B cell (primary cell): ENCODE measurements at regions not wholly inside any gene's neighbourhood (a gene's known extent, or its start where the extent isn't known, plus 50 kb on each side); places are given as distances from the start of the nearest gene placed in this dataset.

ENCODE experiments used
- EZH2 ChIP-seq: IDR thresholded peaks from 2 replicates; pipeline ENCODE4 v1.6.1; 2012; ENCODE audit warnings: borderline replicate concordance, low read depth, mild to moderate bottlenecking, moderate library complexity, low read length; ENCODE audit not compliant: insufficient read depth, poor library complexity, severe bottlenecking
- TF ChIP-seq, protein P1 (sequence below): fragments of 200-600 bp; IDR thresholded peaks from one replicate; pipeline ENCODE4 v1.8.0; 2022; ENCODE audit warnings: antibody characterized with exemption, mild to moderate bottlenecking

DNA sequence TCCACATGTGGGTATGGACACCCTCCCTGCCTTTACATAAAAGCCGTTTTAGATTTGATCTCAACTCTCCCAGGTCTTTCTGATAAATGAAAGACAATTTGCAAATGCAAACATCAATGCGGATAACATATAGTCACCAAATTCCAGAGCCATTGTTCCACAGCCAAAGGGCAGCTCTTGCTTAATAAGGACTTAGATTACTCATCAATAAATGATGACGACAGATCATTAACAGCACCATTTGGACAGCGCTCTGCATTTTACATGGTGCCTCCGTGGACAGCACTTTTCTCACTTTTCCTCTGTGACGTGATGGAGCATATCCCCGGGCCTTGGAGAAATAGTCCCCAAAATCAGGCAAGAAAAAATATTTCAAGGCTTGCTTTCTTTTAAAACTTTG is 370.3 kb upstream of the CELF2 start:
- TF ChIP-seq, protein P1, sequence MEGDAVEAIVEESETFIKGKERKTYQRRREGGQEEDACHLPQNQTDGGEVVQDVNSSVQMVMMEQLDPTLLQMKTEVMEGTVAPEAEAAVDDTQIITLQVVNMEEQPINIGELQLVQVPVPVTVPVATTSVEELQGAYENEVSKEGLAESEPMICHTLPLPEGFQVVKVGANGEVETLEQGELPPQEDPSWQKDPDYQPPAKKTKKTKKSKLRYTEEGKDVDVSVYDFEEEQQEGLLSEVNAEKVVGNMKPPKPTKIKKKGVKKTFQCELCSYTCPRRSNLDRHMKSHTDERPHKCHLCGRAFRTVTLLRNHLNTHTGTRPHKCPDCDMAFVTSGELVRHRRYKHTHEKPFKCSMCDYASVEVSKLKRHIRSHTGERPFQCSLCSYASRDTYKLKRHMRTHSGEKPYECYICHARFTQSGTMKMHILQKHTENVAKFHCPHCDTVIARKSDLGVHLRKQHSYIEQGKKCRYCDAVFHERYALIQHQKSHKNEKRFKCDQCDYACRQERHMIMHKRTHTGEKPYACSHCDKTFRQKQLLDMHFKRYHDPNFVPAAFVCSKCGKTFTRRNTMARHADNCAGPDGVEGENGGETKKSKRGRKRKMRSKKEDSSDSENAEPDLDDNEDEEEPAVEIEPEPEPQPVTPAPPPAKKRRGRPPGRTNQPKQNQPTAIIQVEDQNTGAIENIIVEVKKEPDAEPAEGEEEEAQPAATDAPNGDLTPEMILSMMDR: no peak
- TF ChIP-seq EZH2: no peak
